ENCODE measurements at regions not wholly inside any gene's neighbourhood (a gene's known extent, or its start where the extent isn't known, plus 50 kb on each side); places are given as distances from the start of the nearest gene placed in this dataset.

- TF ChIP-seq CTCF (IDR thresholded peaks at IDR 0.05) (no peak), HDAC2 (IDR thresholded peaks at IDR 0.05) (no peak), HMGXB4 (CRISPR knock-in tag; IDR thresholded peaks at IDR 0.05; ENCODE audit: borderline replicate concordance) (no peak), ESRRA (IDR thresholded peaks at IDR 0.05; ENCODE audit: borderline replicate concordance, low read length) (no peak), FOSL2 (IDR thresholded peaks at IDR 0.05) (no peak), FOSL2 (CRISPR knock-in tag; IDR thresholded peaks at IDR 0.05) (no peak), EHMT2 (IDR thresholded peaks at IDR 0.05; ENCODE audit: low read depth) (no peak), MAFK (IDR thresholded peaks at IDR 0.05; ENCODE audit: partially characterized antibody) (no peak), E2F6 (IDR thresholded peaks at IDR 0.05; ENCODE audit: borderline replicate concordance, low read depth) (no peak), RAD21 (conservative IDR thresholded peaks at IDR 0.05 in 1 of 2, IDR thresholded peaks at IDR 0.05 in 1 of 2) (no peak), CBX2 (IDR thresholded peaks at IDR 0.05; ENCODE audit: borderline replicate concordance, low read depth) (no peak), USF2 (IDR thresholded peaks at IDR 0.05) (no peak), MAX (IDR thresholded peaks at IDR 0.05) (no peak), POLR2A (IDR thresholded peaks at IDR 0.05; ENCODE audit: low read length) (no peak), SMC3 (IDR thresholded peaks at IDR 0.05) (no peak)
Observed at GRCh38 chr17:72365857-72366414, 245.1 kb downstream of the SOX9 start.
